Hematopoietic multipotent progenitor cell treated with erythropoietin and hydrocortisone succinate and interleukin-3 and kit ligand, for 8 days (in vitro differentiated cells): ENCODE measurements at regions not wholly inside any gene's neighbourhood (a gene's known extent, or its start where the extent isn't known, plus 50 kb on each side); places are given as distances from the start of the nearest gene placed in this dataset.
A peak's percentile ranks its signal among the peaks of the same experiment; 100 is the strongest.
"Not testable (repeated sequence)": the region's sequence is repeated elsewhere in the genome, so short reads cannot be mapped to it uniquely, and the experiment has no call there.

ENCODE experiments used
- DNase-seq: peaks from one replicate; pipeline ENCODE4 v3.0.0-alpha.2; 2015

- not testable (repeated sequence) for DNase-seq
These were observed 280.6 kb upstream of the MAF start for GRCh38 chr16:79881107-79881506.

GRCh38 chr16:79876332-79876730, 275.8 kb upstream of the MAF start:
- DNase-seq, result no peak

GRCh38 chr16:79874391-79874790, 273.9 kb upstream of the MAF start:
- no peak for DNase-seq

GRCh38 chr16:79873825-79874224, 273.3 kb upstream of the MAF start:
- DNase-seq, result no peak

GRCh38 chr16:79871906-79872305, 271.4 kb upstream of the MAF start:
- DNase-seq, result no peak

GRCh38 chr16:79870016-79870886, 269.7 kb upstream of the MAF start:
- no peak for DNase-seq

- peak; percentile 64 for DNase-seq
These were observed 268.9 kb upstream of the MAF start for GRCh38 chr16:79869304-79870015.

- DNase-seq, result no peak
These were observed 268.3 kb upstream of the MAF start for GRCh38 chr16:79868841-79869240.

GRCh38 chr16:79867425-79867997, 267.0 kb upstream of the MAF start:
- no peak for DNase-seq

GRCh38 chr16:79865918-79866317, 265.4 kb upstream of the MAF start:
- no peak for DNase-seq

- DNase-seq, result no peak
These were observed 264.3 kb upstream of the MAF start for GRCh38 chr16:79864781-79865391.

- no peak for DNase-seq
These were observed 263.7 kb upstream of the MAF start for GRCh38 chr16:79864032-79864780.

GRCh38 chr16:79863128-79864031, 262.8 kb upstream of the MAF start:
- DNase-seq, result peak; percentile 31

- DNase-seq, result no peak
These were observed 262.1 kb upstream of the MAF start for GRCh38 chr16:79862601-79863000.

- DNase-seq, result no peak
These were observed 256.0 kb upstream of the MAF start for GRCh38 chr16:79856581-79856980.

GRCh38 chr16:79850348-79850747, 249.8 kb upstream of the MAF start:
- no peak for DNase-seq

GRCh38 chr16:79849119-79849518, 248.6 kb upstream of the MAF start:
- DNase-seq, result no peak

- DNase-seq, result no peak
These were observed 248.2 kb upstream of the MAF start for GRCh38 chr16:79848719-79849118.

GRCh38 chr16:79847569-79847968, 247.0 kb upstream of the MAF start:
- no peak for DNase-seq

- no peak for DNase-seq
These were observed 246.6 kb upstream of the MAF start for GRCh38 chr16:79847101-79847500.

- DNase-seq, result no peak
These were observed 245.2 kb upstream of the MAF start for GRCh38 chr16:79845734-79846135.
